ENCODE measurements at regions not wholly inside any gene's neighbourhood (a gene's known extent, or its start where the extent isn't known, plus 50 kb on each side); places are given as distances from the start of the nearest gene placed in this dataset.
"Not testable (repeated sequence)": the region's sequence is repeated elsewhere in the genome, so short reads cannot be mapped to it uniquely, and the experiment has no call there.

- no peak for FAIRE-seq
- H3K4me2 ChIP-seq: no peak overlapping the region
- no peak overlapping the region for H3K27ac ChIP-seq
- no peaks in the 10 kb centered on the region for H3K4me1 ChIP-seq
- DNase-seq (ENCODE audit: low read depth in 1 of 2, low spot score in 1 of 2): peak in 1 of 2 experiments; percentile 2
- no peak overlapping the region for H3K4me3 ChIP-seq
- no peaks in the 10 kb centered on the region for H3K9me3 ChIP-seq
- ATAC-seq: no peak
- ChIA-PET CTCF (no interaction called here), POLR2A (no interaction called here)
- WGBS (ENCODE audit: missing lambda C conversion rate): 58% methylated on average over 1 of the region's 1 CpG
- no peak for TF ChIP-seq RFX5 (IDR thresholded peaks at IDR 0.05)
- TF ChIP-seq MAZ (IDR thresholded peaks at IDR 0.05; ENCODE audit: borderline replicate concordance, low read depth, low read length): no peak
- no peak for TF ChIP-seq TP53 (CRISPR knock-in tag; IDR thresholded peaks at IDR 0.05)
- no peak for TF ChIP-seq HOXA7 (CRISPR knock-in tag; IDR thresholded peaks at IDR 0.05)
- TF ChIP-seq SREBF2 (IDR thresholded peaks at IDR 0.05): no peak
- TF ChIP-seq TFCP2L1 (CRISPR knock-in tag; IDR thresholded peaks at IDR 0.05): no peak
- TF ChIP-seq FOSB (CRISPR knock-in tag; IDR thresholded peaks at IDR 0.05): no peak
- TF ChIP-seq USF2 (IDR thresholded peaks at IDR 0.05): no peak
Observed at GRCh38 chr4:34323549-34324320, 1920.6 kb downstream of the ARAP2 start.

GRCh38 chr4:34328939-34329338, 1915.4 kb downstream of the ARAP2 start:
- Histone ChIP-seq H3K4me3 (no peak overlapping the region), H3K4me1 (no peaks in the 10 kb centered on the region), H3K9me3 (no peaks in the 10 kb centered on the region), H3K27ac (no peak overlapping the region), H3K4me2 (no peak overlapping the region)
- FAIRE-seq (no peak), ATAC-seq (no peak), DNase-seq (ENCODE audit: low read depth in 1 of 2, low spot score in 1 of 2) (no peak)
- CTCF ChIA-PET: no interaction called here
- WGBS (ENCODE audit: missing lambda C conversion rate): 58% methylated on average over 1 of the region's 1 CpG
- TF ChIP-seq MAFK (IDR thresholded peaks at IDR 0.05; ENCODE audit: partially characterized antibody) (peak; percentile 61), RARB (CRISPR knock-in tag; IDR thresholded peaks at IDR 0.05) (no peak)
- POLR2A ChIA-PET: no interaction called here

GRCh38 chr4:34335156-34335555, 1909.2 kb downstream of the ARAP2 start:
- not testable (repeated sequence) for ATAC-seq, H3K4me1 ChIP-seq

GRCh38 chr4:34335556-34335955, 1908.8 kb downstream of the ARAP2 start:
- CTCF ChIA-PET, FAIRE-seq: not testable (repeated sequence)
- no CpG with 5 or more reads among the region's 22 CpGs for WGBS (ENCODE audit: missing lambda C conversion rate)

More at GRCh38 chr4:34335156-34335555, 1909.2 kb downstream of the ARAP2 start:
- H3K4me2 ChIP-seq; H3K27ac ChIP-seq; FAIRE-seq; DNase-seq (ENCODE audit: low read depth in 1 of 2, low spot score in 1 of 2); H3K4me3 ChIP-seq; CTCF ChIA-PET; H3K9me3 ChIP-seq; POLR2A ChIA-PET: not testable (repeated sequence)
- 70% methylated on average over 9 of the region's 13 CpGs for WGBS (ENCODE audit: missing lambda C conversion rate)

GRCh38 chr4:34362654-34363053, 1881.7 kb downstream of the ARAP2 start:
- Histone ChIP-seq H3K4me3 (no peak overlapping the region), H3K4me2 (no peak overlapping the region), H3K9me3 (no peaks in the 10 kb centered on the region), H3K27ac (no peak overlapping the region), H3K4me1 (no peaks in the 10 kb centered on the region)
- ATAC-seq (no peak), FAIRE-seq (no peak), DNase-seq (ENCODE audit: low read depth in 1 of 2, low spot score in 1 of 2) (no peak)
- no peak for TF ChIP-seq CEBPB (IDR thresholded peaks at IDR 0.05)
- CTCF ChIA-PET: no interaction called here
- POLR2A ChIA-PET: no interaction called here

More at GRCh38 chr4:34335556-34335955, 1908.8 kb downstream of the ARAP2 start:
- H3K4me2 ChIP-seq; H3K4me1 ChIP-seq; POLR2A ChIA-PET; H3K4me3 ChIP-seq; ATAC-seq; H3K27ac ChIP-seq; DNase-seq (ENCODE audit: low read depth in 1 of 2, low spot score in 1 of 2); H3K9me3 ChIP-seq: not testable (repeated sequence)

GRCh38 chr4:34363842-34364241, 1880.5 kb downstream of the ARAP2 start:
- 50% methylated on average over 2 of the region's 2 CpGs for WGBS (ENCODE audit: missing lambda C conversion rate)
- DNase-seq (ENCODE audit: low read depth in 1 of 2, low spot score in 1 of 2): no peak
- TF ChIP-seq JUNB (IDR thresholded peaks at IDR 0.05): no peak
- no peak for TF ChIP-seq CBX8 (IDR thresholded peaks at IDR 0.05)
- TF ChIP-seq HMGXB4 (CRISPR knock-in tag; IDR thresholded peaks at IDR 0.05; ENCODE audit: borderline replicate concordance): no peak
- TF ChIP-seq PBX3 (IDR thresholded peaks at IDR 0.05): no peak
- no peak for TF ChIP-seq CHD2 (IDR thresholded peaks at IDR 0.05; ENCODE audit: low read length, partially characterized antibody)
- no peak for TF ChIP-seq EP300 (IDR thresholded peaks at IDR 0.05)
- no peak for TF ChIP-seq USF2 (IDR thresholded peaks at IDR 0.05)
- TF ChIP-seq RFX5 (IDR thresholded peaks at IDR 0.05): no peak
- TF ChIP-seq KDM5A (IDR thresholded peaks at IDR 0.05): no peak
- TF ChIP-seq HDAC2 (IDR thresholded peaks at IDR 0.05): no peak
- no peak for TF ChIP-seq RCOR1 (IDR thresholded peaks at IDR 0.05; ENCODE audit: low read depth, low read length)
- TF ChIP-seq ZC3H11A (IDR thresholded peaks at IDR 0.05): no peak
- TF ChIP-seq POLR2AphosphoS2 (conservative IDR thresholded peaks at IDR 0.05; ENCODE audit: low read length): no peak

More at GRCh38 chr4:34363842-34364241, 1880.5 kb downstream of the ARAP2 start:
- no peak overlapping the region for H3K27ac ChIP-seq
- no peak overlapping the region for H3K4me3 ChIP-seq
- FAIRE-seq (no peak), ATAC-seq (no peak)
- ChIA-PET POLR2A (no interaction called here), CTCF (no interaction called here)
- H3K4me2 ChIP-seq: no peak overlapping the region
- H3K4me1 ChIP-seq: no peaks in the 10 kb centered on the region
- H3K9me3 ChIP-seq: no peaks in the 10 kb centered on the region
